ENCODE measurements at regions not wholly inside any gene's neighbourhood (a gene's known extent, or its start where the extent isn't known, plus 50 kb on each side); places are given as distances from the start of the nearest gene placed in this dataset.

DNA sequence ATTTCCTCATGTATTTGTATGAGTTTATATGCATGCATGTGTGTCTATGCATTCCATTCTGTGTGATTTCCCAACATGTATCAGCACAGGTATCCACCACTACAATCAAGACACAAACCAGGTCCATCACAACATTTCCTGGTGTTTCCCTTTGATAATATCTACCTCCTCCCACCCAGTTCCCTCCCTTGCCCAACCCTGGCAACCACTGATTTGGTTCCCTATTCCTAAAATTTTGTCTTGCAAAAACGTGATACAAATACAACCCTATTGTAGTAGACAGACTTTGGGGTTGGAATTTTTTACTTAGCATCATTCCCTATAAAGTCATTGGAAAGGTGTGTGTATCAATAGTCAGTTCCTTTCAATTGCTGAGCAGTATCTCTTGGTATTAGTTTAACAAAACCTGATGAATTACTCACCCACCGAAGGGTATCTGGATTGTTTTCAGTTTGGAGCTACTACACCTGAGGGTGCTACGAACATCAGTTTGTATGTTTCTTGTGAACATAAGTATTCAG is 51.8 kb upstream of the IGLL5 start:
- DNase-seq (ENCODE audit: low spot score) (no peak), ATAC-seq (ENCODE audit: insufficient number of reproducible peaks, low FRiP score, low read depth) (no peak)
- Histone ChIP-seq H3K4me1 (ENCODE audit: control insufficient read depth in 1 of 2, low read depth in 2 of 2) (no peaks in the 10 kb centered on the region), H3K36me3 (no peaks in the 10 kb centered on the region), H3K27me3 (replicated peaks; ENCODE audit: insufficient read depth) (no peaks in the 10 kb centered on the region), H3K9me3 (no peaks in the 10 kb centered on the region), H3K27ac (no peak overlapping the region), H3K4me3 (no peak overlapping the region)
- TF ChIP-seq, protein P1, sequence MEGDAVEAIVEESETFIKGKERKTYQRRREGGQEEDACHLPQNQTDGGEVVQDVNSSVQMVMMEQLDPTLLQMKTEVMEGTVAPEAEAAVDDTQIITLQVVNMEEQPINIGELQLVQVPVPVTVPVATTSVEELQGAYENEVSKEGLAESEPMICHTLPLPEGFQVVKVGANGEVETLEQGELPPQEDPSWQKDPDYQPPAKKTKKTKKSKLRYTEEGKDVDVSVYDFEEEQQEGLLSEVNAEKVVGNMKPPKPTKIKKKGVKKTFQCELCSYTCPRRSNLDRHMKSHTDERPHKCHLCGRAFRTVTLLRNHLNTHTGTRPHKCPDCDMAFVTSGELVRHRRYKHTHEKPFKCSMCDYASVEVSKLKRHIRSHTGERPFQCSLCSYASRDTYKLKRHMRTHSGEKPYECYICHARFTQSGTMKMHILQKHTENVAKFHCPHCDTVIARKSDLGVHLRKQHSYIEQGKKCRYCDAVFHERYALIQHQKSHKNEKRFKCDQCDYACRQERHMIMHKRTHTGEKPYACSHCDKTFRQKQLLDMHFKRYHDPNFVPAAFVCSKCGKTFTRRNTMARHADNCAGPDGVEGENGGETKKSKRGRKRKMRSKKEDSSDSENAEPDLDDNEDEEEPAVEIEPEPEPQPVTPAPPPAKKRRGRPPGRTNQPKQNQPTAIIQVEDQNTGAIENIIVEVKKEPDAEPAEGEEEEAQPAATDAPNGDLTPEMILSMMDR (IDR thresholded peaks at IDR 0.05) = no peak

DNA sequence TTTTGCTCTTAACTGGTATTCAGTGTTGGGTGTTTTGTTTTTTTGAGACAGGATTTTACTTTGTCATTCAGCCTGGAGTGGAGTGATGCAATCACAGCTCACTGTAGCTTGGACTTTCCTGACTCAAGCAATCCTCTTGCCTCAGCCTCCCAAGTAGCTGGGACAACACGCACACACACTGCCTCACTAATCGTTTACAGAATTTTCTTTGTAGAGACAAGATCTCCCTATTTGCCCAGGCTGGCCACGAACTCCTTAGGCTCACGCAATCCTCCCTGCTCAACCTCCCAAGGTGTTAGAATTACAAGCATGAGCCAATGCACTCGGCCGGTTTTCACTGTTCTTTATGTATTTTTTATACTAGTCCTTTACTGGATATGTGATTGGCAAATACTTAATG is 51.0 kb upstream of the IGLL5 start:
- Histone ChIP-seq H3K4me1 (ENCODE audit: control insufficient read depth in 1 of 2, low read depth in 2 of 2) (no peaks in the 10 kb centered on the region), H3K36me3 (no peaks in the 10 kb centered on the region), H3K9me3 (no peaks in the 10 kb centered on the region), H3K27ac (no peak overlapping the region), H3K27me3 (replicated peaks; ENCODE audit: insufficient read depth) (no peaks in the 10 kb centered on the region), H3K4me3 (no peak overlapping the region)
- TF ChIP-seq, protein P1 (IDR thresholded peaks at IDR 0.05) = no peak
- DNase-seq (ENCODE audit: low spot score) = no peak
- no peak for ATAC-seq (ENCODE audit: insufficient number of reproducible peaks, low FRiP score, low read depth)

Measured in thoracic aorta (tissue), 2 donors.